OCI-LY3 (cell line): ENCODE measurements at regions not wholly inside any gene's neighbourhood (a gene's known extent, or its start where the extent isn't known, plus 50 kb on each side); places are given as distances from the start of the nearest gene placed in this dataset.

Source experiments
- EZH2phosphoT487 ChIP-seq: fragments of 200-600 bp; shearing (Covaris generic); IDR thresholded peaks from 2 replicates; pipeline ENCODE4 v1.6.1; 2018; ENCODE audit warnings: antibody characterized with exemption, mixed run types, low read depth
- TF ChIP-seq, protein P1 (sequence below): fragments of 200-600, 300-600 bp; sonication (generic); IDR thresholded peaks from 2 replicates; pipeline ENCODE4 v1.5.1; 2014; ENCODE audit warnings: antibody characterized with exemption, low read length, low read depth

- TF ChIP-seq, protein P1, sequence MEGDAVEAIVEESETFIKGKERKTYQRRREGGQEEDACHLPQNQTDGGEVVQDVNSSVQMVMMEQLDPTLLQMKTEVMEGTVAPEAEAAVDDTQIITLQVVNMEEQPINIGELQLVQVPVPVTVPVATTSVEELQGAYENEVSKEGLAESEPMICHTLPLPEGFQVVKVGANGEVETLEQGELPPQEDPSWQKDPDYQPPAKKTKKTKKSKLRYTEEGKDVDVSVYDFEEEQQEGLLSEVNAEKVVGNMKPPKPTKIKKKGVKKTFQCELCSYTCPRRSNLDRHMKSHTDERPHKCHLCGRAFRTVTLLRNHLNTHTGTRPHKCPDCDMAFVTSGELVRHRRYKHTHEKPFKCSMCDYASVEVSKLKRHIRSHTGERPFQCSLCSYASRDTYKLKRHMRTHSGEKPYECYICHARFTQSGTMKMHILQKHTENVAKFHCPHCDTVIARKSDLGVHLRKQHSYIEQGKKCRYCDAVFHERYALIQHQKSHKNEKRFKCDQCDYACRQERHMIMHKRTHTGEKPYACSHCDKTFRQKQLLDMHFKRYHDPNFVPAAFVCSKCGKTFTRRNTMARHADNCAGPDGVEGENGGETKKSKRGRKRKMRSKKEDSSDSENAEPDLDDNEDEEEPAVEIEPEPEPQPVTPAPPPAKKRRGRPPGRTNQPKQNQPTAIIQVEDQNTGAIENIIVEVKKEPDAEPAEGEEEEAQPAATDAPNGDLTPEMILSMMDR = no peak
- no peak for TF ChIP-seq EZH2phosphoT487
Observed at GRCh38 chr13:106621833-106622232, 53.9 kb upstream of the ARGLU1 start.
